Osteoblast (primary cell): ENCODE measurements at regions not wholly inside any gene's neighbourhood (a gene's known extent, or its start where the extent isn't known, plus 50 kb on each side); places are given as distances from the start of the nearest gene placed in this dataset.

Experiments
- DNase-seq: peaks from one replicate; pipeline ENCODE4 v3.0.0; 2011; ENCODE audit warnings: low spot score, mixed read lengths; ENCODE audit not compliant: insufficient read length; ENCODE audit errors: missing footprints
- H2AFZ ChIP-seq: 2 replicates; pipeline ENCODE4 v1.6.0; 2011; ENCODE audit warnings: mild to moderate bottlenecking, low read length
- H3K27ac ChIP-seq: 2 replicates; pipeline ENCODE4 v1.5.1; 2011; ENCODE audit warnings: mild to moderate bottlenecking, low read depth, low read length, moderate library complexity
- H3K27me3 ChIP-seq: 2 replicates; pipeline ENCODE4 v1.6.0; 2012; ENCODE audit warnings: mild to moderate bottlenecking, control low read depth, inconsistent platforms, low read length, moderate library complexity; ENCODE audit not compliant: insufficient read depth
- H3K36me3 ChIP-seq: 2 replicates; pipeline ENCODE4 v1.5.1; 2011; ENCODE audit warnings: mild to moderate bottlenecking, low read length, control low read depth, moderate library complexity; ENCODE audit not compliant: insufficient read depth
- H3K4me1 ChIP-seq: 2 replicates; pipeline ENCODE4 v1.5.1; 2011; ENCODE audit warnings: mild to moderate bottlenecking, low read length, control low read depth, moderate library complexity; ENCODE audit not compliant: insufficient read depth
- H3K4me2 ChIP-seq: 2 replicates; pipeline ENCODE4 v1.6.0; 2011; ENCODE audit warnings: mild to moderate bottlenecking, low read length; ENCODE audit not compliant: insufficient read depth
- H3K4me3 ChIP-seq: fragments of 200-600 bp; sonication (generic); 3 replicates; pipeline ENCODE4 v1.5.1; 2012; ENCODE audit warnings: mild to moderate bottlenecking, low read length, inconsistent platforms; ENCODE audit not compliant: insufficient read depth
- H3K79me2 ChIP-seq: 2 replicates; pipeline ENCODE4 v1.6.0; 2012; ENCODE audit warnings: mild to moderate bottlenecking, low read length, control low read depth, inconsistent platforms; ENCODE audit not compliant: insufficient read depth
- H3K9me3 ChIP-seq: 2 replicates; pipeline ENCODE4 v1.5.1; 2011; ENCODE audit warnings: low read depth, low read length, control low read depth
- H4K20me1 ChIP-seq: 2 replicates; pipeline ENCODE4 v1.6.0; 2012; ENCODE audit warnings: mild to moderate bottlenecking, low read length, control low read depth; ENCODE audit not compliant: insufficient read depth
- CTCF ChIP-seq: IDR thresholded peaks from 2 replicates; pipeline ENCODE4 v1.5.1; 2011; ENCODE audit warnings: mild to moderate bottlenecking, low read depth, low read length, moderate library complexity; ENCODE audit errors: extremely low read depth

DNA sequence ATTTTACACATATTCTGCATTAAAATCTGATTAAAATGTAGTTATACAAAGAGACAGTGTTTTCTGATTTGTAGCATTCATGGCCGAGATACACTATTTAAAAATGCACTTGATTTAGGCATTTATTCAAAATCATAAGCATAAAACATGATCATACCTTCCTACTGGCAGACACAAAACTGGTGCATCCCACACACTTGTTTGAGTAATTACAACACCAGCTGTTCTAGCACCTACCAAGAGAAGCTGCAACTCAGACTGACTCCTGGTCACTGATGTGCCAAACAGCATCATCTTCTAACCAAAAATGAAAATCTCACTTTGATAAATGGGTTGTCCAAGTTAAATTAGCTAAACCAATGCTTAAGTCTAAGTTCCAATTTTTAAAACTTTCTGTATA is 262.7 kb upstream of the NSMCE3 start:
- Histone ChIP-seq H3K4me3 (no peak overlapping the region), H4K20me1 (no peaks in the 10 kb centered on the region), H3K4me1 (no peaks in the 10 kb centered on the region), H3K27me3 (no peaks in the 10 kb centered on the region), H3K4me2 (no peak overlapping the region), H3K36me3 (no peaks in the 10 kb centered on the region), H2AFZ (no peak overlapping the region), H3K9me3 (no peaks in the 10 kb centered on the region), H3K79me2 (no peaks in the 10 kb centered on the region), H3K27ac (no peak overlapping the region)
- no peak for TF ChIP-seq CTCF
- DNase-seq, result no peak

DNA sequence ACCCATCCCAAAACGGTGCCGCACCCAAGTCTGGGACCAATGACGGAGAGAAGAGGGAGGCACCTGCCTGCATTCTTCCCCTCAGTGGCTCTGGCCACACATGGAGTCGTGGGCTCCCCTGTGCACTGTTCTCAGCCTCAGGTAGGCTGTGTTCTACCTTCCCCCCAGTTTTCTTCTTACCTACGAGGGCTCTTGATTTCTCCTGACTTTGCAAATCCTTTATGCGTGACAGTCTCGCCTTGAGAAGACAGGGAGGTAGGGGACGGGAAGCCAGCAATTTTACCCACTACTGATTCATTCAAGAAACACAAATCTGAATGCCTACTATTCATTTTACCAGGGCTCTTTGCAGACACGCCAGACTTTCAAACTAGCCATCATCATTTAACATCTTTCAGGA is 261.3 kb upstream of the NSMCE3 start:
- no peak overlapping the region for H3K4me2 ChIP-seq
- no peaks in the 10 kb centered on the region for H3K4me1 ChIP-seq
- H3K9me3 ChIP-seq, result no peaks in the 10 kb centered on the region

DNA sequence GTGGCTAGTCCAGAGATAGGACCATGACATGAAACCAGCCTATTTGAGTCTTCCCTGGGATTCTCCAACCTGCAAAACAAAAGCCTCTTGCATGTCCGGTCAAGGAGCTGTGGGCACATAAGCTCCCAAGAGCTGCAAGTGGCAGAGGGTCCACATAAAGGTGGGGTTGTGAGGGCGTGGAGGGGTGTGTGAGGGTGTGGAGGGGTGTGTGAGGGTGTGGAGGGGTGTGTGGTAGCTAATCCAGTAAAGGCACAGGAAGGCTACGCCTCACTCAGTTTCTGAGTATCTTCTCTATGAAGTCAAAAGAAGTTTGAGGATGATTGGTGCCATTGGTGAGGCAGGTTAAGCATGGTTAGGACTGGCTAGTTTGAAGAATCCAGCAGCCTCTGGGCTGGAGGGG is 259.4 kb upstream of the NSMCE3 start:
- Histone ChIP-seq H3K4me3 (no peak overlapping the region), H3K9me3 (no peaks in the 10 kb centered on the region), H3K79me2 (no peaks in the 10 kb centered on the region), H4K20me1 (no peaks in the 10 kb centered on the region), H3K27me3 (no peaks in the 10 kb centered on the region), H3K4me2 (no peak overlapping the region), H3K36me3 (no peaks in the 10 kb centered on the region), H3K4me1 (no peaks in the 10 kb centered on the region), H2AFZ (no peak overlapping the region), H3K27ac (no peak overlapping the region)
- no peak for TF ChIP-seq CTCF
- no peak for DNase-seq

More for the DNA sequence above, 261.3 kb upstream of the NSMCE3 start:
- Histone ChIP-seq H3K4me3 (no peak overlapping the region), H2AFZ (no peak overlapping the region), H3K27ac (no peak overlapping the region), H3K27me3 (no peaks in the 10 kb centered on the region), H4K20me1 (no peaks in the 10 kb centered on the region), H3K36me3 (no peaks in the 10 kb centered on the region), H3K79me2 (no peaks in the 10 kb centered on the region)
- no peak for DNase-seq
- TF ChIP-seq CTCF, result no peak

DNA sequence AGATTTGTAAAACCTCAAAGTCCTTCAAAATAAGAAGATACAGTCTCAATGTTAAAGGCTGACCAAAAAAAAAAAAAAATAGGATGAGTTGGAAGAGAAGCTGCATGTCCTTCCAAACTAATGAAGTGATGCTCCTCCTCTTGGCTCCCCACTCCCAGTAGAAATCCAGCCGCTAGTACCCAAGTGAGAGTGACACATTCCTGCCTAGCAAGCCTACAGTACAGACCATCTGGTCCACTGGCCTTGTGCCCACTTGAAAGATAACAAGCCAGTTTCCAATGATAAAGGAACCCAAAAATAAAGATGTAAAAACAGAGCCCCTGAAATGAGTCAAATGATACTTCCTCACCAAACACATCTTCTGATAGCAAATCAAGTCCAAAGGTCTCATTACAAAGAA is 258.7 kb upstream of the NSMCE3 start:
- H3K4me2 ChIP-seq, result no peak overlapping the region
- H3K9me3 ChIP-seq, result no peaks in the 10 kb centered on the region
- no peak for DNase-seq
- no peaks in the 10 kb centered on the region for H3K4me1 ChIP-seq
- H3K79me2 ChIP-seq, result no peaks in the 10 kb centered on the region
- H2AFZ ChIP-seq, result no peak overlapping the region
- H3K27me3 ChIP-seq, result no peaks in the 10 kb centered on the region
- no peak overlapping the region for H3K27ac ChIP-seq
- H3K36me3 ChIP-seq, result no peaks in the 10 kb centered on the region
- TF ChIP-seq CTCF, result no peak
- H4K20me1 ChIP-seq, result no peaks in the 10 kb centered on the region
- H3K4me3 ChIP-seq, result no peak overlapping the region
